GM12864 (cell line): ENCODE measurements at regions not wholly inside any gene's neighbourhood (a gene's known extent, or its start where the extent isn't known, plus 50 kb on each side); places are given as distances from the start of the nearest gene placed in this dataset.

Experiments
- DNase-seq: peaks from one replicate; pipeline ENCODE4 v3.0.0-alpha.2; 2011; ENCODE audit warnings: low read depth
- H3K4me3 ChIP-seq: 2 replicates; pipeline ENCODE4 v1.5.1; 2011; ENCODE audit warnings: mild to moderate bottlenecking, low read depth, low read length, control low read depth
- TF ChIP-seq, protein P1 (sequence below): IDR thresholded peaks from 2 replicates; pipeline ENCODE4 v1.5.1; 2011; ENCODE audit warnings: low read depth, mild to moderate bottlenecking, moderate library complexity, low read length, control low read depth, inconsistent platforms; ENCODE audit errors: missing control alignments

DNA sequence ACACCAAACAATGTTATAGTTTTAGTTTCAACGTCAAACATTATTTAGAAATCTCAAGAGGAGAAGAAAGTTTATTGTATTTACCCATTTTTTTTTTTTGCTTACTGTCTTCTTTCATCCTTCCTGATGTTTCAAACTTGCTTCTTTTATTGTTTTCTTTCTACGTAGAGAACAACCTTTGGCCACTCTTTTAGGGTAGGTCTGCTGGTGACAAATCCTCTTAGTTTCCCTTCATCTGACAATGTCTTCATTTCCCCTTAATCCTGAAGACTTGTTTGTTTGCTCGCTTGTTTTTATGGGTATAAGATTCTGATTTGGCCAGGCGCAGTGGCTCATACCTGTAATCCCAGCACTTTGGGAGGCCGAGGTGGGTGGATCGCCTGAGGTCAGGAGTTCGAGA lies 89.1 kb downstream of the RHOU start:
- DNase-seq, result no peak
- no peak overlapping the region for H3K4me3 ChIP-seq
- TF ChIP-seq, protein P1, sequence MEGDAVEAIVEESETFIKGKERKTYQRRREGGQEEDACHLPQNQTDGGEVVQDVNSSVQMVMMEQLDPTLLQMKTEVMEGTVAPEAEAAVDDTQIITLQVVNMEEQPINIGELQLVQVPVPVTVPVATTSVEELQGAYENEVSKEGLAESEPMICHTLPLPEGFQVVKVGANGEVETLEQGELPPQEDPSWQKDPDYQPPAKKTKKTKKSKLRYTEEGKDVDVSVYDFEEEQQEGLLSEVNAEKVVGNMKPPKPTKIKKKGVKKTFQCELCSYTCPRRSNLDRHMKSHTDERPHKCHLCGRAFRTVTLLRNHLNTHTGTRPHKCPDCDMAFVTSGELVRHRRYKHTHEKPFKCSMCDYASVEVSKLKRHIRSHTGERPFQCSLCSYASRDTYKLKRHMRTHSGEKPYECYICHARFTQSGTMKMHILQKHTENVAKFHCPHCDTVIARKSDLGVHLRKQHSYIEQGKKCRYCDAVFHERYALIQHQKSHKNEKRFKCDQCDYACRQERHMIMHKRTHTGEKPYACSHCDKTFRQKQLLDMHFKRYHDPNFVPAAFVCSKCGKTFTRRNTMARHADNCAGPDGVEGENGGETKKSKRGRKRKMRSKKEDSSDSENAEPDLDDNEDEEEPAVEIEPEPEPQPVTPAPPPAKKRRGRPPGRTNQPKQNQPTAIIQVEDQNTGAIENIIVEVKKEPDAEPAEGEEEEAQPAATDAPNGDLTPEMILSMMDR, result no peak

DNA sequence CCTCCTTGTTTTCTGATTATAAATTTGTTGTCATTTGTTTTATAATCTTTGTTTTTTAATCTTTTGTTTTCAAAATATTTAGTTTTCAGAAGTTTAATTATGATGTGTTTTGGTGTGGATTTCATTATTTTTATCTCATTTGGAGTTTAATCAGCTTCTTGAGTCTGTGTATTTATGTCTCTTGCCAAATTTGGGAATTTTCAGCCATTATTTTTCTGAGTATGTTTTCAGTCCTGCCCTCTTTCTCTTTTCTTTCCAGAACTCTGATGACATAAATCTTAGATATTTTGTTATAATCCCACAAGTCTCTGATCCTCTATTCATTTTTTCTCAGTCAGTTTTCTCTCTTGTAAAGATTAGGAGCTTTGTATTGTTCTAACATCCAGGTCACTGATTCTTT lies 89.8 kb downstream of the RHOU start:
- no peak overlapping the region for H3K4me3 ChIP-seq
- DNase-seq, result no peak
- TF ChIP-seq, protein P1, result no peak

DNA sequence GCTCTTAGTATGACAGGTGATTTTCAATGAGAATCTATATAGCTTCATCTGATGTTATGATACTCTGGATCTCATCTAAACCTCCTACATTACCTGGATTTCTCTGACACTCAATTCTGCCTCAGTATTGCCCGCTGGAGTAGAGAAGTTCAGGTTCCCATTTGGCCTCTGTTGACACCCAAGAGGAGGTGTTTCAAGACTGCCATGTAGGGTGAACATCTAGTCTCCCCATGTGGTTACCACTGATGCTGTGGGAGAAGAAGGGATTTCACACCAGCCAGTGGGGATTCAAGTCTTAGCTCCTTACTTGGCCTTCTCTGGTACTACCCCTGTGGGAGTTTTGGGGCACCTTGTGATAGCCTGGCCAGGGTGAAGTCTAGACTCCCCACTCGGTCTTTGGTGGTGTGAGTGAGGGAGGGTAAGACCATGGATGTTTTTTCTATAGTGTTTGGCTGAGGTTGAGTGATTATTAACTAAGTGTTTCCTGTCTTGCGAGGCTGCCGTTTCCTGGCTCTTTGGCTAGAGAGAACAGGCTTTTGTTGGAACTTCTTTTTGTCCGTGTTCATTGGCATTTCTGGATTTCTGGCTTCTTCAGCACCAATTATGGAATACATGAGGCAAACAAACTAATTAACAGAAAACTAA lies 90.7 kb downstream of the RHOU start:
- no peak for DNase-seq
- TF ChIP-seq, protein P1, result no peak
- no peak overlapping the region for H3K4me3 ChIP-seq

DNA sequence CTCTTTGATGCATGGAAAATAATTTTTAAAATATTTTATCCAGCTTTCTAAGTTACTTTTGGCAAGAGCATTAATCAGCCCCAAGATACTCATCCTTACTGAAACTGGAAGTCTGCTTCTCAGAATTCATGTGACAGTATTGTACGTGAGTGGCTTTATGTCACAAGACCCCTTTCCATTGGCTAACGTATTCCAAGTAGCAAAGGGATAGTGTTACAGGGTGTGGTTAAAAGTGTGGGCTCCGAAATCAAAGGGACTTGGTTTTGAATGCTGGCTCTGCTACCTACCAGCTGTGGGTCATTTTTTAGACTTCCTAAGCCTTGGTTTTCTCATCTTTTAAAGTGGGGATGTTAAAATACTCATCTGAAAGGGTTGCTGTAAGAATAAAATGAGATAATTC lies 91.7 kb downstream of the RHOU start:
- no peak overlapping the region for H3K4me3 ChIP-seq
- TF ChIP-seq, protein P1, result no peak
- DNase-seq, result no peak

DNA sequence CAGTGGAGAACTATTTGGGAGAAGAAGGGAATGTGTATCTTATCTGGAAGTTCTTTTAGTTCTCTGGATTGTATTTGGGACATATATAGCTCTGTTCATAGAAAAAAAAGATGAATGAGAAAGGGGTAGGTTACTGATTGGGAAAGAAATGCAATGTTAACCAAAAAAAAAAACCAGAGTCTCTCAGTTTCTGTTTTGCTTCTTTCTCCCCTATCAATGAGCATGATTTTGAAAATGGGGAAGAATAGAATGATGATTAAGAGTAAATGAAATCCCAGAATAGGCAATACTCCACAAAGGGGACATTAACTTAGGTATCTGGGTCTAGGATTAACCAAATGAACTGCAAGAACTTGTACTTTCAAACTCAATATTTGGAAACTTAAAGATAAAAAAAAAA lies 92.9 kb downstream of the RHOU start:
- DNase-seq, result no peak
- TF ChIP-seq, protein P1, result no peak
- no peak overlapping the region for H3K4me3 ChIP-seq

DNA sequence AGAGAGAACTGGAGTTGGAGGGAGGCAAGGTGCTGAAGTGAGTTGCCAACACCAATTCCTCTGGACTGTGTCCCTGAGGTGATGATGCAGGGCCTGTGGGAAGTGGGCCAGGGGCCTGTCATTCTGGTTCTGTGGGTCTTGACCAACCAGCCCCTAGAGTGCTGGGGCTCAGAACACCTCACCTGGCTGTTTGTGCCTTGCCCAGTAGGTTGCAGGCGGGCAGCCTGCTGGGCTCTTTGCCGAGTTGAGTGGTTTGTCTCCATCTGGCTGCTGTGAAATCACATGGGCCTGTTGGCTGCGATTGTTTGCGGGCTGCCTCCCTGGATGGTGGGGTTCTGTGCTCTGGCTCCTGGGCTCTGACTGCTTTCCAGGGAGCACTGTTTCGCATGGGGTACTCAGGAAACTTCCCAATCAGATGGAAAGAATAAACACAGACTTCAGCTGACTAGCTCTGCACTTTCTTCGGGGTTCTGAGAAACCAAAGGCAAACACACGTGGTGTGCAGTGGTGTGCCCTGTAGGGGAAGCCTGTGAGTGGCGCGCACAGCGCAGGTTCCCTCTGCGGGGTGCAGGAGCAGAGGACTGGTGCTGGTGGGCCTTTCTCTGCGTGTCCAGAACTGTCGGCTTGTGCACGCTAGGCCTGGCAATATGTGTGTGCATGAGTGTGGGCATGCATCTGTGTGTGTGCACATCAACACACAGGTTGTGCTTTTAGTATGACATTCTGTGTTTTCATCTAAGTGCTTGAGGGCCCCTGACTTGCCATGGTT lies 95.1 kb downstream of the RHOU start:
- DNase-seq, result no peak
- no peak overlapping the region for H3K4me3 ChIP-seq
- TF ChIP-seq, protein P1, result no peak
